K562 (cell line): ENCODE measurements at regions not wholly inside any gene's neighbourhood (a gene's known extent, or its start where the extent isn't known, plus 50 kb on each side); places are given as distances from the start of the nearest gene placed in this dataset.
A peak's percentile ranks its signal among the peaks of the same experiment; 100 is the strongest.

Source experiments
- GABPB2 ChIP-seq: fragments of 250-450 bp; sonication (Bioruptor Pico); conservative IDR thresholded peaks from 2 replicates; pipeline ENCODE4 v1.5.1; 2021; ENCODE audit warnings: mild to moderate bottlenecking
- GATA2 ChIP-seq: sonication (generic); formaldehyde crosslinking; IDR thresholded peaks from 2 replicates; pipeline ENCODE4 v1.4.0; 2020; ENCODE audit warnings: mild to moderate bottlenecking, missing genetic modification reagents
- GTF2E2 ChIP-seq: fragments of 200-800 bp; sonication (Bioruptor generic); IDR thresholded peaks from 2 replicates; pipeline ENCODE4 v1.6.1; 2016; ENCODE audit warnings: missing genetic modification characterization, missing compliant biosample characterization
- HMGXB4 ChIP-seq: sonication (generic); formaldehyde crosslinking; IDR thresholded peaks from 2 replicates; pipeline ENCODE4 v1.8.1; 2023; ENCODE audit warnings: mild to moderate bottlenecking, missing genetic modification reagents
- MGA ChIP-seq: fragments of 450-650 bp; IDR thresholded peaks from 2 replicates; pipeline ENCODE4 v1.6.1; 2016; ENCODE audit warnings: mild to moderate bottlenecking, moderate library complexity
- RNF219 ChIP-seq: fragments of 250-450 bp; sonication (Bioruptor Pico); IDR thresholded peaks from 2 replicates; pipeline ENCODE4 v1.5.0; 2022; ENCODE audit warnings: mild to moderate bottlenecking
- SUPT5H ChIP-seq: fragments of 450-650 bp; IDR thresholded peaks from 2 replicates; pipeline ENCODE4 v1.6.1; 2016
- TSC22D4 ChIP-seq: fragments of 450-650 bp; IDR thresholded peaks from 2 replicates; pipeline ENCODE4 v1.6.1; 2016; ENCODE audit warnings: missing genetic modification characterization, missing biosample characterization, control low read depth
- ZHX1 ChIP-seq: fragments of 150-350 bp; conservative IDR thresholded peaks from 2 replicates; pipeline ENCODE4 v1.6.1; 2014; ENCODE audit warnings: low read length
- ZNF778 ChIP-seq: fragments of 450-650 bp; formaldehyde crosslinking; IDR thresholded peaks from 2 replicates; pipeline ENCODE4 v1.4.0; 2020; ENCODE audit warnings: mild to moderate bottlenecking, moderate library complexity

- TF ChIP-seq ZHX1 (no peak), TSC22D4 (tag) (no peak), SUPT5H (no peak), ZNF778 (no peak), GATA2 (CRISPR knock-in tag) (no peak), GTF2E2 (tag) (no peak), RNF219 (CRISPR knock-in tag) (no peak), HMGXB4 (CRISPR knock-in tag) (no peak), GABPB2 (CRISPR knock-in tag) (no peak), MGA (peak; percentile 51)
These were observed 160.3 kb upstream of the ZNF217 start (continued) for GRCh38 chr20:53753880-53754459.
